ENCODE measurements at regions not wholly inside any gene's neighbourhood (a gene's known extent, or its start where the extent isn't known, plus 50 kb on each side); places are given as distances from the start of the nearest gene placed in this dataset.

GRCh38 chr6:165985281-165985805 is 182.3 kb downstream of the TBXT start:
- Mint-ChIP-seq H3K9me3 (no peaks in the 10 kb centered on the region), H3K4me3 (no peak overlapping the region), H3K36me3 (ENCODE audit: low read depth) (no peaks in the 10 kb centered on the region), H3K27ac (no peak overlapping the region), H3K27me3 (peaks cover 39% of the 10 kb centered on the region), H3K4me1 (ENCODE audit: low read depth) (peaks cover 13% of the 10 kb centered on the region)
- no peak for TF ChIP-seq CTCF (IDR thresholded peaks at IDR 0.05)
- ChIA-PET CTCF (no interaction called here), POLR2A (no interaction called here)
- intact Hi-C loops (cut with micrococcal nuclease), result no loop called here
- DNase-seq (no peak), ATAC-seq (no peak)

GRCh38 chr6:165984729-165985275 is 182.8 kb downstream of the TBXT start:
- Mint-ChIP-seq H3K9me3 (no peaks in the 10 kb centered on the region), H3K36me3 (ENCODE audit: low read depth) (no peaks in the 10 kb centered on the region), H3K27ac (no peak overlapping the region), H3K27me3 (peaks cover 35% of the 10 kb centered on the region), H3K4me3 (no peak overlapping the region), H3K4me1 (ENCODE audit: low read depth) (peaks cover 13% of the 10 kb centered on the region)
- intact Hi-C loops (cut with micrococcal nuclease), result no loop called here
- POLR2A ChIA-PET, result no interaction called here
- no peak for DNase-seq
- CTCF ChIA-PET, result interaction anchor here (0.5 kb wide), 1 partner anchor 115 kb away, joined by 3 read pairs; no protein-coding TSS in a partner anchor
- ATAC-seq, result no peak
- TF ChIP-seq CTCF (IDR thresholded peaks at IDR 0.05), result no peak

- ATAC-seq, result no peak
- Mint-ChIP-seq H3K4me1 (ENCODE audit: low read depth) (peaks cover 13% of the 10 kb centered on the region), H3K36me3 (ENCODE audit: low read depth) (no peaks in the 10 kb centered on the region), H3K27ac (no peak overlapping the region), H3K27me3 (peaks cover 27% of the 10 kb centered on the region), H3K9me3 (no peaks in the 10 kb centered on the region), H3K4me3 (no peak overlapping the region)
- intact Hi-C loops (cut with micrococcal nuclease), result no loop called here
- ChIA-PET CTCF (no interaction called here), POLR2A (interaction anchor here (1.0 kb wide), 1 partner anchor 57 kb away, joined by 4 read pairs; no protein-coding TSS in a partner anchor)
- DNase-seq, result no peak
- TF ChIP-seq CTCF (IDR thresholded peaks at IDR 0.05), result no peak
Measured at GRCh38 chr6:165983112-165984072, 184.3 kb downstream of the TBXT start.

- no peak overlapping the region for H3K27ac Mint-ChIP-seq
- ChIA-PET CTCF (interaction anchor here (0.6 kb wide), 1 partner anchor 231 kb away, joined by 3 read pairs; no protein-coding TSS in a partner anchor), POLR2A (no interaction called here)
- H3K36me3 Mint-ChIP-seq (ENCODE audit: low read depth), result no peaks in the 10 kb centered on the region
- no peaks in the 10 kb centered on the region for H3K4me1 Mint-ChIP-seq (ENCODE audit: low read depth)
- no peaks in the 10 kb centered on the region for H3K9me3 Mint-ChIP-seq
- peaks cover 1% of the 10 kb centered on the region for H3K27me3 Mint-ChIP-seq
- intact Hi-C loops (cut with micrococcal nuclease), result no loop called here
- no peak for ATAC-seq
- DNase-seq, result no peak
- no peak overlapping the region for H3K4me3 Mint-ChIP-seq
- no peak for TF ChIP-seq CTCF (IDR thresholded peaks at IDR 0.05)
Measured at GRCh38 chr6:165978476-165978875, 189.2 kb downstream of the TBXT start.

GRCh38 chr6:165976684-165977083 is 191.0 kb downstream of the TBXT start:
- Mint-ChIP-seq H3K4me1 (ENCODE audit: low read depth) (no peaks in the 10 kb centered on the region), H3K27ac (no peak overlapping the region), H3K27me3 (peaks cover 1% of the 10 kb centered on the region), H3K4me3 (no peak overlapping the region), H3K9me3 (no peaks in the 10 kb centered on the region), H3K36me3 (ENCODE audit: low read depth) (no peaks in the 10 kb centered on the region)
- ChIA-PET CTCF (no interaction called here), POLR2A (no interaction called here)
- DNase-seq, result no peak
- no peak for TF ChIP-seq CTCF (IDR thresholded peaks at IDR 0.05)
- intact Hi-C loops (cut with micrococcal nuclease), result no loop called here
- ATAC-seq, result no peak

All from activated CD8-positive, alpha-beta T cell treated with anti-CD3 and anti-CD28 coated beads for 36 hours (primary cell).